Endothelial cell of hepatic sinusoid (primary cell): ENCODE measurements at regions not wholly inside any gene's neighbourhood (a gene's known extent, or its start where the extent isn't known, plus 50 kb on each side); places are given as distances from the start of the nearest gene placed in this dataset.
"Not testable (repeated sequence)": the region's sequence is repeated elsewhere in the genome, so short reads cannot be mapped to it uniquely, and the experiment has no call there.

Source experiments
- in situ Hi-C: cut with HindIII; loops from 2 replicates; pipeline ENCODE4 v1.10.0; 2017; ENCODE audit warnings: low sequenced_read_pairs

- in situ Hi-C loops = not testable (repeated sequence)
Observed at GRCh38 chr7:10501206-10501884, 472.3 kb upstream of the PHF14 start.

GRCh38 chr7:10507032-10507431 lies 466.6 kb upstream of the PHF14 start:
- in situ Hi-C loops = no loop called here

DNA sequence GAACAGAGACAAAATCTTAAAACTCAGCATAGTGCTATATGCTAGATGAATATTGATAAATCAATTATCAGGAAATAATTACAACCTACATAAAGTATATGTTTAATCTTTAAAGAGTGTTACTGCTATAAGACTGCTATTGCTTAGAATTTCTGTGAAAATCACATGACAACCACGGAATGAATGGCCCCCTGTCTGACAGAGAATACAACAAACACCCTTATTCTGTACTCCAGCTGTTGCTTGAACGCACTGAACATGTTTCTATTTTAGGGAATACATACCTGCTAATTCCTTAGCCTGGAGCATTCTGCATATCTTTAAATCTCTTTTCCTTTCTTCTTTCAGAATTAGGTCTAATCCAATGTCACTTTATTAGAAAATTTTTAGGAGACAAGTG lies 452.4 kb upstream of the PHF14 start:
- in situ Hi-C loops = no loop called here

DNA sequence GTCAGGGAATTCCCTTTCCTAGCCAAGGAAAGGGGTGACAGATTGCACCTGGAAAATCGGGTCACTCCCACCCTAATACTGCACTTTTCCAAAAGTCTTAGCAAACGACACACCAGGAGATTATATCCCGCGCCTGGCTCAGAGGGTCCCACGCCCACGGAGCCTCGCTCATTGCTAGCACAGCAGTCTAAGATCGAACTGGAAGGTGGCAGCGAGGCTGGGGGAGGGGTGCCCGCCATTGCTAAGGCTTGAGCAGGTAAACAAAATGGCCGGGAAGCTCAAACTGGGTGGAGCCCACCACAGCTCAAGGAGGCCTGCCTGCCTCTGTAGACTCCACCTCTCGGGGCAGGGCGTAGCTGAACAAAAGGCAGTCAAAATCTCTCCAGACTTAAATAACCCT lies 440.2 kb upstream of the PHF14 start:
- in situ Hi-C loops = not testable (repeated sequence)

GRCh38 chr7:10536561-10536960 lies 437.1 kb upstream of the PHF14 start:
- in situ Hi-C loops = no loop called here

DNA sequence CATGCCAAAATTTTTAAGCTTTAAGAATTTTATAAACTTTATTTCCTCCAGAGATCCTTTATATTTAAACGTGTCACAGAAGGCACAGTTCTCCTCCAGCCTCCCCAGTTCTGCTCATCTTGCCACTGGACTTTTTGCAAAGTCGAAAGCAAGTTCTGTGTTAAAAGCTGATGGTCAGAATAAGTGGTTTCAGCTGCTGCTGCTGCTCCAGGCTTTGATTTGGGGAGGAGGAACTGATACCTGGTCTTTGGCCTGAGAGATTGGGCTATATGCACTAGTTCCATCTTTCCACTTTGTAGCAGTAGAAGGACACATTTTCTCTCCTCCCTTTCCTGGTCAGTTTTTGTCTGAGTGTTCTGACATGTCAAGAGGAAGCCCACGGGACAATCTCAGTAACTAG lies 435.9 kb upstream of the PHF14 start:
- in situ Hi-C loops = no loop called here

GRCh38 chr7:10557375-10557774 lies 416.3 kb upstream of the PHF14 start:
- in situ Hi-C loops = no loop called here

DNA sequence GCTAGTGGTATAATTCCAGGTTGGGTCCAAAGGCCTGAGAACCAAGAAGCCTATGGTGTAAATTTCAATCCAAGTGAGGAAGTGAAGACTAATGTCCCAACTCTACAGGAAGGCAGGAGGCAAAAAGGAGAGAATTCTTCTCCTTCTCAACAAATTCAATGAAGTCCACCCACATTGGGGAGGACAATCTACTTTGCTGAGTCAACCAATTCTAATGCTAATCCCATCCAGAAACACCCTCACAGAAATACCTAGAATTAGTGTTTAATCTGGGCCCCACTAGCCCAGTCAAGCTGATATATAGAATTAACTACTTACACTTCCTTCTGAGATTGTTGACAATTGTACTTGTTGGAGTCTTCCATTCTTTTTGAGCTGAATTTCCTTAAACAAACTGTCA lies 413.2 kb upstream of the PHF14 start:
- in situ Hi-C loops = no loop called here

GRCh38 chr7:10568891-10569290 lies 404.8 kb upstream of the PHF14 start:
- in situ Hi-C loops = no loop called here

DNA sequence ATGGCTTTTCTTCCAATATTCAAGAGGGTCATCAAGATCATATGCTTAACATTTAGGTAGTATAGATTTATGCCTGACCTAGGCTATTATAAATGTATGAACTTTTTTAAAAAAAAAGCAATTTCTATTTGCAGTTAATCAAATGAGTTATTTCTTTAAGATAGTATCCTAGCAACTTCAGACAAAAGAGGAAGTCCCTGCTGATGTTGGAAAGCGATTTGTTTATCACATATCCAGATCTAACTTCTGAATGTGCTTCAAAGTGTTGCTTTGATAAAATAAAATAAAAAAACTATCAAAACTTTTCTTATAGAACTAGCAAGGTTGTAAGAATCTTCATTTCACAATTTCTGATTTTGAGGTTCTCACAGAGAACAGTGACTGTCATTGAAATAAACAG lies 401.9 kb upstream of the PHF14 start:
- in situ Hi-C loops = no loop called here

- in situ Hi-C loops = no loop called here
Observed at GRCh38 chr7:10577866-10578374, 395.8 kb upstream of the PHF14 start.

GRCh38 chr7:10579561-10579960 lies 394.1 kb upstream of the PHF14 start:
- in situ Hi-C loops = no loop called here

DNA sequence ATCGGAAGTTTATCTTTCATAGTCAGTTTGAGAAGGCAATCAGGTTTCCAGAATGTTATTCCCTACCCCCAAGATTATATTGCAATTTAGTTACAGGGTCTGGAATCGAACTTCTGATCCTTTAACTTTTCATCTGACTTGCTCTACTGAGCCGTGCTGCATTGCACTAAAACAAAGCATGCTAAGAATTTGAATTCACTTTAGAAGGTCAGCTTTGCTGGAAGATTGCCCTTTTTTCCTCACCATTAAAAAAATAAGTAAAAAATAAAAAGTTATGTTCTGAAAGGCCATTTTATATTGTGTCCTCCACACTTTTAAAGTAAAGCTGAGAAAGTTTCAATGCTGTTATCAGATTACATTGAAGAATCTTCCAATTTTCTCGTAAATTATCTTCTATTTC lies 388.8 kb upstream of the PHF14 start:
- in situ Hi-C loops = no loop called here

GRCh38 chr7:10588084-10588483 lies 385.6 kb upstream of the PHF14 start:
- in situ Hi-C loops = no loop called here

DNA sequence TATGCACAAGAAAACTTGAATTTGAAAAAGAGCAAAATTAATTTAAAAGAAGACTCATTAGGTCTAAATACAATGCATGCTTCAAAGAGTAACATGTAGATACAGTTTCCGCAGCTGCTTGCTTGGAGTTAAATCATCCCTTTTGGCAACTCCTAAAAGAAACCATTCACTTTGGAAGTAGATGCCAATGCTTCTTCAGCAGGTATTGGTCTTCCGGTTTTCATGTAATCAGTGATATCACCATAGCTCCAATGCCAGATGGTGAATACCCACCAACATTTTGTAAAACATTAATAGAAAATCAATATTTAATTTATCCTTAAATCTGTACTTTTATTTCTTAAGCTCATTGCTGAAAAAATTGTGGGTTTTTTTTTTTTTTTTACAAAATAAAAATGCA lies 381.1 kb upstream of the PHF14 start:
- in situ Hi-C loops = no loop called here

GRCh38 chr7:10593080-10593479 lies 380.6 kb upstream of the PHF14 start:
- in situ Hi-C loops = no loop called here

DNA sequence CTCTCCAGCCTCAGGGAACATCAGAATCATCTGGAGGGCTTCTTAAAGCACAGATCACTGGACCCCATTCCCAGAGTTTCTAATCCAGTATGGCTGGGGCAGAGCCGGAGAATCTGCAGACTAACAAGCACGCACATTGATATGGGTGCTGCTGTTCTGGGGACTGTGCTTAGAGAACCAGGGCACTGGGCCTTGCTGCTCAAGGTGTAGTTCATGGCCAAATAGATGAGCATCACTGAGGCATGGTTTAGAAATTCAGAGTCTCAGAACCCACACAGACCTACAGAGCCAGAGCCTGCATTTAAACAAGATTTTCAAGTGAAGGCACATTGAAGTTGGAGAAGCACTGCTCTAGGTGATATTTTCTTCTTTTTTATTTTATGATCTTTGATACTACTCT lies 376.8 kb upstream of the PHF14 start:
- in situ Hi-C loops = no loop called here

DNA sequence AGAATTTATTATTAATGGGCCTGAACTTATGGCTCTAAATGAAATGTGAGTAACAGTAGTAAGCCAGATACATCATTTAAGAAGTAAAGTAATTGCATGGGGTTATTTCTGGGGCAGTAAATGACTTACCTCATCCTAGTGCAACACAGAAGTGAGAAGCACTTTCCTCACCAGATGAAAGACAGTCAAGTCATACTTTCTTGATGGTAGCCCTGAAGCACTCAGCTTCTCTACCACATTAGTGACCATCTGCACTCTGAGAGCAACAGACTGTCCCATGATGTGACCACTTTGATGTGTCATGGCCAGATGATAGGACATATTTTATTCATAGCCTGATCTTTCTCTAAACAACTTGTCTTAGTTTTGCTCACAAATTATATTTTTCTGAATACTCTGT lies 369.5 kb upstream of the PHF14 start:
- in situ Hi-C loops = no loop called here

- in situ Hi-C loops = no loop called here
Observed at GRCh38 chr7:10612950-10613349, 360.7 kb upstream of the PHF14 start.

GRCh38 chr7:10618953-10619352 lies 354.7 kb upstream of the PHF14 start:
- in situ Hi-C loops = no loop called here

DNA sequence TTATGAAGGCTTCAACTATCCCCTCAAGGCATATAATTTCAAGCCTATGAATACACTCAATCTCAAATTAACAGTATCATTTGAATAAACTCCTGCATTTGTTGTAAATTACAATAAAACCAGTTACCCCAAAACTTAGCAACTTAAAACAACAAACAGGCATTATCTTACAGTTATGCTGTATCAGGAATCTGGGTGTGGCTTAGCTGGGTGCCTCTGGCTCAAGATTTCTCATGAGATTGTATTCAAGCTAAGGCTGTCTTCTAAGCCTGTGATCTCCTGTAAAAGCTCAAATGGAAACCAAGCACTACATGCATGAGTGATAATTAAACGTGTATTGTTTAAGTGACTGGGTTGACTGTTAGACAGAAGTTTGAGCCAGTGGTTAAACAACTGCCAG lies 341.0 kb upstream of the PHF14 start:
- in situ Hi-C loops = no loop called here

DNA sequence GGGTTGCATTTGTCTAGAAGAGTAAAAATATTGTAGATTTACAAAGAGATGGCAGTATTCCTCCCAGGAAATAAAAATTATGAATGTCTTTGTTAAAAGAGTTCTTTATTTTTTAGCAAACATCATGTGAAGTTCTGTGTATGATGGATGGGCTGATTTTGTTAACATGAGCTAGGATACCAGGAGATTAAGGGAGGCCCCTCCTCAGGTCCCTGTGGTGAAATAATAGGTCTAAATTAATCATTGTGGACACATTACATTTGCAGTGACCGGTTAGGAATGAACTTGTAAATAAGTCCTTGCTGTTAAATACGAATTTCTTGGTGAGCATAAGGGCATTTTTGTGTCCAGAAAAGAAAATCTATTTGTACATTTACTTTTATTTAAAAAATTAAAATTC lies 339.4 kb upstream of the PHF14 start:
- in situ Hi-C loops = no loop called here

DNA sequence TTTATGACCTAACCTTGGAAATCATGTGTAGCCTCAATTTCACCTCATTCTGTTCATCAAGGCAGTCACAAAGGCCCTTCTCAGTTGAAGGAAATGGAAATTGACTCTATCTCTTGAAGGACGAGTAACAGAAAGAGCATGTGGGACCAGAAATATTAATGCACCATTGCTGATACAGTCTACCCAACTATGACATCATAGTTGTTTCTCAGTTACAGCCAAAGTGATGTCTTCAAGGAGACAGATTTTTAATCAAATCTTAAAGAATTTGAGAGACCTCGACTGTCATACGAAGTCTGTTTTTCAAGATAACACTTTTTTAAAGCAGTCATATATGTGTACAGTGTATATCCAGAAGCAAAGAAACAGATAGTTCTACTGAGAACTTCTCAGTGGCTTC lies 335.7 kb upstream of the PHF14 start:
- in situ Hi-C loops = no loop called here
